GM23338 (cell line): ENCODE measurements at regions not wholly inside any gene's neighbourhood (a gene's known extent, or its start where the extent isn't known, plus 50 kb on each side); places are given as distances from the start of the nearest gene placed in this dataset.

Experiments used
- ATAC-seq: fragments of 200-7000 bp; cut with Tn5 transposase; 3 replicates; pipeline ENCODE4 v1.9.1; 2020
- DNase-seq: peaks from one replicate; pipeline ENCODE4 v3.0.0-alpha.2; 2015; ENCODE audit warnings: low spot score
- H2AFZ ChIP-seq: fragments of 200-600 bp; sonication (generic); 2 replicates; pipeline ENCODE4 v1.8.0; 2016; ENCODE audit warnings: antibody characterized with exemption, mild to moderate bottlenecking, moderate library complexity
- H3F3A ChIP-seq: fragments of 200-600 bp; sonication (generic); replicated peaks from 2 replicates; pipeline ENCODE4 v1.8.0; 2017; ENCODE audit warnings: antibody characterized with exemption, mixed run types, low read depth
- H3K27ac ChIP-seq: fragments of 200-600 bp; sonication (generic); 2 replicates; pipeline ENCODE4 v1.6.1; 2016; ENCODE audit warnings: low read depth
- H3K27me3 ChIP-seq: fragments of 200-600 bp; sonication (generic); 2 replicates; pipeline ENCODE4 v1.8.0; 2016; ENCODE audit warnings: mild to moderate bottlenecking, mixed run types, moderate library complexity; ENCODE audit not compliant: insufficient read depth
- H3K36me3 ChIP-seq: fragments of 200-600 bp; sonication (generic); 2 replicates; pipeline ENCODE4 v1.8.0; 2016; ENCODE audit warnings: mild to moderate bottlenecking; ENCODE audit not compliant: insufficient read depth
- H3K4me1 ChIP-seq: fragments of 200-600 bp; sonication (generic); 2 replicates; pipeline ENCODE4 v1.8.0; 2016; ENCODE audit warnings: mild to moderate bottlenecking, moderate library complexity; ENCODE audit not compliant: insufficient read depth
- H3K4me2 ChIP-seq: fragments of 200-600 bp; sonication (generic); 2 replicates; pipeline ENCODE4 v1.7.1; 2017; ENCODE audit warnings: mixed run types
- H3K4me3 ChIP-seq: fragments of 200-600 bp; sonication (generic); 2 replicates; pipeline ENCODE4 v1.6.1; 2016; ENCODE audit warnings: mixed run types
- H3K79me2 ChIP-seq: fragments of 200-600 bp; sonication (generic); replicated peaks from 2 replicates; pipeline ENCODE4 v1.8.0; 2017; ENCODE audit warnings: mild to moderate bottlenecking; ENCODE audit not compliant: insufficient read depth
- H3K9me2 ChIP-seq: fragments of 200-600 bp; sonication (generic); 2 replicates; pipeline ENCODE4 v1.8.0; 2017; ENCODE audit not compliant: insufficient read depth
- H4K20me1 ChIP-seq: fragments of 200-600 bp; sonication (generic); replicated peaks from 2 replicates; pipeline ENCODE4 v1.8.0; 2017; ENCODE audit warnings: mild to moderate bottlenecking; ENCODE audit not compliant: insufficient read depth
- H3K27ac Mint-ChIP-seq: 2 replicates; pipeline ENCODE4 v1.8.0; 2020; ENCODE audit warnings: inconsistent platforms, mild to moderate bottlenecking, moderate library complexity, mixed read lengths
- H3K27me3 Mint-ChIP-seq: 3 replicates; pipeline ENCODE4 v1.8.0; 2022; ENCODE audit warnings: low read depth, mild to moderate bottlenecking, moderate library complexity, mixed read lengths, inconsistent platforms; ENCODE audit not compliant: insufficient read depth, poor library complexity
- H3K36me3 Mint-ChIP-seq: 3 replicates; pipeline ENCODE4 v1.8.0; 2021; ENCODE audit warnings: low read depth, mild to moderate bottlenecking, inconsistent platforms, moderate library complexity, mixed read lengths
- H3K4me1 Mint-ChIP-seq: 3 replicates; pipeline ENCODE4 v1.8.0; 2020; ENCODE audit warnings: mild to moderate bottlenecking, inconsistent platforms, mixed read lengths
- H3K4me3 Mint-ChIP-seq: 3 replicates; pipeline ENCODE4 v1.8.0; 2021; ENCODE audit warnings: moderate library complexity, mild to moderate bottlenecking, inconsistent platforms, mixed read lengths
- H3K9me3 Mint-ChIP-seq: 3 replicates; pipeline ENCODE4 v1.8.0; 2020; ENCODE audit warnings: moderate library complexity, mild to moderate bottlenecking, inconsistent platforms, mixed read lengths
- CREB1 ChIP-seq: fragments of 250-450 bp; sonication (Bioruptor Pico); IDR thresholded peaks from 2 replicates; pipeline ENCODE4 v1.5.0; 2020; ENCODE audit warnings: low read depth, mild to moderate bottlenecking, moderate library complexity
- EZH2 ChIP-seq: fragments of 200-600 bp; sonication (generic); IDR thresholded peaks from one replicate; pipeline ENCODE4 v1.8.0; 2017; ENCODE audit warnings: antibody characterized with exemption, mild to moderate bottlenecking, low read depth; ENCODE audit not compliant: unreplicated experiment
- EZH2phosphoT487 ChIP-seq: fragments of 200-600 bp; sonication (generic); IDR thresholded peaks from one replicate; pipeline ENCODE4 v1.8.1; 2018; ENCODE audit warnings: antibody characterized with exemption; ENCODE audit not compliant: unreplicated experiment
- JUNB ChIP-seq: IDR thresholded peaks from one replicate; pipeline ENCODE4 v1.6.1; 2016; ENCODE audit warnings: antibody characterized with exemption; ENCODE audit not compliant: unreplicated experiment
- NANOG ChIP-seq: IDR thresholded peaks from 2 replicates; pipeline ENCODE4 v1.6.1; 2016; ENCODE audit warnings: antibody characterized with exemption, borderline replicate concordance
- POLR2AphosphoS5 ChIP-seq: IDR thresholded peaks from 2 replicates; pipeline ENCODE4 v1.6.1; 2016; ENCODE audit warnings: antibody characterized with exemption, low read depth
- STAT1 ChIP-seq: IDR thresholded peaks from one replicate; pipeline ENCODE4 v1.6.1; 2016; ENCODE audit warnings: antibody characterized with exemption; ENCODE audit not compliant: unreplicated experiment
- ZNF114 ChIP-seq: fragments of 250-450 bp; sonication (Bioruptor Pico); IDR thresholded peaks from 2 replicates; pipeline ENCODE4 v1.5.0; 2020; ENCODE audit warnings: mild to moderate bottlenecking, moderate library complexity
- ZNF331 ChIP-seq: fragments of 250-450 bp; sonication (Bioruptor Pico); IDR thresholded peaks from 2 replicates; pipeline ENCODE4 v1.5.0; 2020; ENCODE audit warnings: low read depth, mild to moderate bottlenecking, moderate library complexity
- TF ChIP-seq, protein P1 (sequence below), 2 experiments: fragments of 200-600 bp in 1 of 2; sonication (generic) in 1 of 2; conservative IDR thresholded peaks; 2 replicates each; pipeline versions ENCODE4 v1.5.1 to v1.6.1; 2016 to 2017; ENCODE audit warnings: antibody characterized with exemption in 2 of 2, low read depth in 2 of 2, mild to moderate bottlenecking in 2 of 2, moderate library complexity in 1 of 2
- TF ChIP-seq, protein P2 (sequence below): IDR thresholded peaks from one replicate; pipeline ENCODE4 v1.6.1; 2018; ENCODE audit warnings: antibody characterized with exemption; ENCODE audit not compliant: unreplicated experiment
- TF ChIP-seq, protein P3 (sequence below): fragments of 250-450 bp; sonication (Bioruptor Pico); IDR thresholded peaks from 2 replicates; pipeline ENCODE4 v1.5.0; 2020; ENCODE audit warnings: mild to moderate bottlenecking, moderate library complexity
- TF ChIP-seq, protein P4 (sequence below): IDR thresholded peaks from 2 replicates; pipeline ENCODE4 v1.6.1; 2016; ENCODE audit warnings: antibody characterized with exemption

DNA sequence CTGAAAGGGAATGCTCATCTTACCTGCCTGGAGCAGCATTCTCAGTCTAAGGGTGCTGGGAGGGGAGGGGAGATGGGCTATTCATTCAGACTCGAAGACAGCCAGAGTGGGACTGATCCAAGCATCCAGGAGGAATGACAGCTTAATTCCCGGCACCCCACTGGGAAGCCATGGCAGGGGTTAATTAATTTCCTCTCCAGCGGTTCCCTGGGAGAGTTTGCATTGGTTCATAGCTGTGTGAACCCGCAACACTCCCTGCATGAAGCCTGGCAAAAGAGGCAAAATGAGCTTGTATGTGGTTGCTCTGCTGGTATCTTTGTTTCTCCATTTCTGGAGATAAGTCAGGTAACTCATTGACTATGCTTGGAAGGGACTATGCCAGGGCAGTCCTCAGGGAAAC lies 401.0 kb upstream of the SLC24A2 start:
- peaks cover 6% of the 10 kb centered on the region; the same call in 2 of the 3 replicates for H3K4me1 Mint-ChIP-seq
- H3K27me3 Mint-ChIP-seq = peaks cover 2% of the 10 kb centered on the region
- H3K27ac ChIP-seq = no peak overlapping the region
- H3K27me3 ChIP-seq = no peaks in the 10 kb centered on the region
- peak; percentile 90 for ATAC-seq
- no peak overlapping the region for H3K4me3 Mint-ChIP-seq
- no peak for TF ChIP-seq ZNF331 (CRISPR knock-in tag)
- TF ChIP-seq, protein P1, sequence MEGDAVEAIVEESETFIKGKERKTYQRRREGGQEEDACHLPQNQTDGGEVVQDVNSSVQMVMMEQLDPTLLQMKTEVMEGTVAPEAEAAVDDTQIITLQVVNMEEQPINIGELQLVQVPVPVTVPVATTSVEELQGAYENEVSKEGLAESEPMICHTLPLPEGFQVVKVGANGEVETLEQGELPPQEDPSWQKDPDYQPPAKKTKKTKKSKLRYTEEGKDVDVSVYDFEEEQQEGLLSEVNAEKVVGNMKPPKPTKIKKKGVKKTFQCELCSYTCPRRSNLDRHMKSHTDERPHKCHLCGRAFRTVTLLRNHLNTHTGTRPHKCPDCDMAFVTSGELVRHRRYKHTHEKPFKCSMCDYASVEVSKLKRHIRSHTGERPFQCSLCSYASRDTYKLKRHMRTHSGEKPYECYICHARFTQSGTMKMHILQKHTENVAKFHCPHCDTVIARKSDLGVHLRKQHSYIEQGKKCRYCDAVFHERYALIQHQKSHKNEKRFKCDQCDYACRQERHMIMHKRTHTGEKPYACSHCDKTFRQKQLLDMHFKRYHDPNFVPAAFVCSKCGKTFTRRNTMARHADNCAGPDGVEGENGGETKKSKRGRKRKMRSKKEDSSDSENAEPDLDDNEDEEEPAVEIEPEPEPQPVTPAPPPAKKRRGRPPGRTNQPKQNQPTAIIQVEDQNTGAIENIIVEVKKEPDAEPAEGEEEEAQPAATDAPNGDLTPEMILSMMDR (conservative IDR thresholded peaks at IDR 0.05; ENCODE audit: low read depth in 2 of 2) = no peak
- TF ChIP-seq, protein P2, sequence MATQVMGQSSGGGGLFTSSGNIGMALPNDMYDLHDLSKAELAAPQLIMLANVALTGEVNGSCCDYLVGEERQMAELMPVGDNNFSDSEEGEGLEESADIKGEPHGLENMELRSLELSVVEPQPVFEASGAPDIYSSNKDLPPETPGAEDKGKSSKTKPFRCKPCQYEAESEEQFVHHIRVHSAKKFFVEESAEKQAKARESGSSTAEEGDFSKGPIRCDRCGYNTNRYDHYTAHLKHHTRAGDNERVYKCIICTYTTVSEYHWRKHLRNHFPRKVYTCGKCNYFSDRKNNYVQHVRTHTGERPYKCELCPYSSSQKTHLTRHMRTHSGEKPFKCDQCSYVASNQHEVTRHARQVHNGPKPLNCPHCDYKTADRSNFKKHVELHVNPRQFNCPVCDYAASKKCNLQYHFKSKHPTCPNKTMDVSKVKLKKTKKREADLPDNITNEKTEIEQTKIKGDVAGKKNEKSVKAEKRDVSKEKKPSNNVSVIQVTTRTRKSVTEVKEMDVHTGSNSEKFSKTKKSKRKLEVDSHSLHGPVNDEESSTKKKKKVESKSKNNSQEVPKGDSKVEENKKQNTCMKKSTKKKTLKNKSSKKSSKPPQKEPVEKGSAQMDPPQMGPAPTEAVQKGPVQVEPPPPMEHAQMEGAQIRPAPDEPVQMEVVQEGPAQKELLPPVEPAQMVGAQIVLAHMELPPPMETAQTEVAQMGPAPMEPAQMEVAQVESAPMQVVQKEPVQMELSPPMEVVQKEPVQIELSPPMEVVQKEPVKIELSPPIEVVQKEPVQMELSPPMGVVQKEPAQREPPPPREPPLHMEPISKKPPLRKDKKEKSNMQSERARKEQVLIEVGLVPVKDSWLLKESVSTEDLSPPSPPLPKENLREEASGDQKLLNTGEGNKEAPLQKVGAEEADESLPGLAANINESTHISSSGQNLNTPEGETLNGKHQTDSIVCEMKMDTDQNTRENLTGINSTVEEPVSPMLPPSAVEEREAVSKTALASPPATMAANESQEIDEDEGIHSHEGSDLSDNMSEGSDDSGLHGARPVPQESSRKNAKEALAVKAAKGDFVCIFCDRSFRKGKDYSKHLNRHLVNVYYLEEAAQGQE = no peak
- no peak for TF ChIP-seq ZNF114 (CRISPR knock-in tag)
- TF ChIP-seq, protein P3, sequence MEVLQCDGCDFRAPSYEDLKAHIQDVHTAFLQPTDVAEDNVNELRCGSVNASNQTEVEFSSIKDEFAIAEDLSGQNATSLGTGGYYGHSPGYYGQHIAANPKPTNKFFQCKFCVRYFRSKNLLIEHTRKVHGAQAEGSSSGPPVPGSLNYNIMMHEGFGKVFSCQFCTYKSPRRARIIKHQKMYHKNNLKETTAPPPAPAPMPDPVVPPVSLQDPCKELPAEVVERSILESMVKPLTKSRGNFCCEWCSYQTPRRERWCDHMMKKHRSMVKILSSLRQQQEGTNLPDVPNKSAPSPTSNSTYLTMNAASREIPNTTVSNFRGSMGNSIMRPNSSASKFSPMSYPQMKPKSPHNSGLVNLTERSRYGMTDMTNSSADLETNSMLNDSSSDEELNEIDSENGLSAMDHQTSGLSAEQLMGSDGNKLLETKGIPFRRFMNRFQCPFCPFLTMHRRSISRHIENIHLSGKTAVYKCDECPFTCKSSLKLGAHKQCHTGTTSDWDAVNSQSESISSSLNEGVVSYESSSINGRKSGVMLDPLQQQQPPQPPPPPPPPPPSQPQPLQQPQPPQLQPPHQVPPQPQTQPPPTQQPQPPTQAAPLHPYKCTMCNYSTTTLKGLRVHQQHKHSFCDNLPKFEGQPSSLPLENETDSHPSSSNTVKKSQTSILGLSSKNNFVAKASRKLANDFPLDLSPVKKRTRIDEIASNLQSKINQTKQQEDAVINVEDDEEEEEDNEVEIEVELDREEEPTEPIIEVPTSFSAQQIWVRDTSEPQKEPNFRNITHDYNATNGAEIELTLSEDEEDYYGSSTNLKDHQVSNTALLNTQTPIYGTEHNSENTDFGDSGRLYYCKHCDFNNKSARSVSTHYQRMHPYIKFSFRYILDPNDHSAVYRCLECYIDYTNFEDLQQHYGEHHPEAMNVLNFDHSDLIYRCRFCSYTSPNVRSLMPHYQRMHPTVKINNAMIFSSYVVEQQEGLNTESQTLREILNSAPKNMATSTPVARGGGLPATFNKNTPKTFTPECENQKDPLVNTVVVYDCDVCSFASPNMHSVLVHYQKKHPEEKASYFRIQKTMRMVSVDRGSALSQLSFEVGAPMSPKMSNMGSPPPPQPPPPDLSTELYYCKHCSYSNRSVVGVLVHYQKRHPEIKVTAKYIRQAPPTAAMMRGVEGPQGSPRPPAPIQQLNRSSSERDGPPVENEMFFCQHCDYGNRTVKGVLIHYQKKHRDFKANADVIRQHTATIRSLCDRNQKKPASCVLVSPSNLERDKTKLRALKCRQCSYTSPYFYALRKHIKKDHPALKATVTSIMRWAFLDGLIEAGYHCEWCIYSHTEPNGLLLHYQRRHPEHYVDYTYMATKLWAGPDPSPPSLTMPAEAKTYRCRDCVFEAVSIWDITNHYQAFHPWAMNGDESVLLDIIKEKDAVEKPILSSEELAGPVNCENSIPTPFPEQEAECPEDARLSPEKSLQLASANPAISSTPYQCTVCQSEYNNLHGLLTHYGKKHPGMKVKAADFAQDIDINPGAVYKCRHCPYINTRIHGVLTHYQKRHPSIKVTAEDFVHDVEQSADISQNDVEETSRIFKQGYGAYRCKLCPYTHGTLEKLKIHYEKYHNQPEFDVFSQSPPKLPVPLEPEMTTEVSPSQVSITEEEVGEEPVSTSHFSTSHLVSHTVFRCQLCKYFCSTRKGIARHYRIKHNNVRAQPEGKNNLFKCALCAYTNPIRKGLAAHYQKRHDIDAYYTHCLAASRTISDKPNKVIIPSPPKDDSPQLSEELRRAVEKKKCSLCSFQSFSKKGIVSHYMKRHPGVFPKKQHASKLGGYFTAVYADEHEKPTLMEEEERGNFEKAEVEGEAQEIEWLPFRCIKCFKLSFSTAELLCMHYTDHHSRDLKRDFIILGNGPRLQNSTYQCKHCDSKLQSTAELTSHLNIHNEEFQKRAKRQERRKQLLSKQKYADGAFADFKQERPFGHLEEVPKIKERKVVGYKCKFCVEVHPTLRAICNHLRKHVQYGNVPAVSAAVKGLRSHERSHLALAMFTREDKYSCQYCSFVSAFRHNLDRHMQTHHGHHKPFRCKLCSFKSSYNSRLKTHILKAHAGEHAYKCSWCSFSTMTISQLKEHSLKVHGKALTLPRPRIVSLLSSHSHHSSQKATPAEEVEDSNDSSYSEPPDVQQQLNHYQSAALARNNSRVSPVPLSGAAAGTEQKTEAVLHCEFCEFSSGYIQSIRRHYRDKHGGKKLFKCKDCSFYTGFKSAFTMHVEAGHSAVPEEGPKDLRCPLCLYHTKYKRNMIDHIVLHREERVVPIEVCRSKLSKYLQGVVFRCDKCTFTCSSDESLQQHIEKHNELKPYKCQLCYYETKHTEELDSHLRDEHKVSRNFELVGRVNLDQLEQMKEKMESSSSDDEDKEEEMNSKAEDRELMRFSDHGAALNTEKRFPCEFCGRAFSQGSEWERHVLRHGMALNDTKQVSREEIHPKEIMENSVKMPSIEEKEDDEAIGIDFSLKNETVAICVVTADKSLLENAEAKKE = no peak
- TF ChIP-seq POLR2AphosphoS5 = no peak
- no peak for TF ChIP-seq EZH2
- TF ChIP-seq CREB1 (CRISPR knock-in tag) = no peak
- no peak for TF ChIP-seq STAT1
- TF ChIP-seq JUNB = no peak
- TF ChIP-seq, protein P4, sequence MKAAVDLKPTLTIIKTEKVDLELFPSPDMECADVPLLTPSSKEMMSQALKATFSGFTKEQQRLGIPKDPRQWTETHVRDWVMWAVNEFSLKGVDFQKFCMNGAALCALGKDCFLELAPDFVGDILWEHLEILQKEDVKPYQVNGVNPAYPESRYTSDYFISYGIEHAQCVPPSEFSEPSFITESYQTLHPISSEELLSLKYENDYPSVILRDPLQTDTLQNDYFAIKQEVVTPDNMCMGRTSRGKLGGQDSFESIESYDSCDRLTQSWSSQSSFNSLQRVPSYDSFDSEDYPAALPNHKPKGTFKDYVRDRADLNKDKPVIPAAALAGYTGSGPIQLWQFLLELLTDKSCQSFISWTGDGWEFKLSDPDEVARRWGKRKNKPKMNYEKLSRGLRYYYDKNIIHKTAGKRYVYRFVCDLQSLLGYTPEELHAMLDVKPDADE = no peak
- TF ChIP-seq EZH2phosphoT487 = no peak
- TF ChIP-seq NANOG = no peak
- H3K4me2 ChIP-seq = no peak overlapping the region
- H3K4me3 ChIP-seq = no peak overlapping the region
- H3K79me2 ChIP-seq = no peaks in the 10 kb centered on the region
- no peaks in the 10 kb centered on the region for H3K9me3 Mint-ChIP-seq
- H3K36me3 Mint-ChIP-seq = no peaks in the 10 kb centered on the region
- peaks cover 9% of the 10 kb centered on the region; the same call in 1 of the 2 replicates for H3K9me2 ChIP-seq
- no peaks in the 10 kb centered on the region for H3F3A ChIP-seq
- H2AFZ ChIP-seq = no peak overlapping the region
- H3K27ac Mint-ChIP-seq = no peak overlapping the region
- H3K4me1 ChIP-seq = peaks cover 8% of the 10 kb centered on the region; the same call in 1 of the 2 replicates
- peak; percentile 44 for DNase-seq
- H3K36me3 ChIP-seq = no peaks in the 10 kb centered on the region
- no peaks in the 10 kb centered on the region for H4K20me1 ChIP-seq
